Bronchial epithelial cell (primary cell): ENCODE measurements at regions not wholly inside any gene's neighbourhood (a gene's known extent, or its start where the extent isn't known, plus 50 kb on each side); places are given as distances from the start of the nearest gene placed in this dataset.

Experiments
- DNase-seq: peaks from one replicate; pipeline ENCODE4 v3.0.0-alpha.2; 2010; ENCODE audit warnings: low read depth
- FAIRE-seq: peaks from 2 replicates; lab custom pipeline; 2011; peaks lifted over from hg19 to GRCh38; lab: Jason Lieb, UNC
- H3K27me3 ChIP-seq: 2 replicates; pipeline ENCODE4 v1.5.1; 2011; ENCODE audit warnings: low read length; ENCODE audit not compliant: control insufficient read depth, insufficient read depth
- H3K36me3 ChIP-seq: 2 replicates; pipeline ENCODE4 v1.5.1; 2011; ENCODE audit warnings: low read length; ENCODE audit not compliant: control insufficient read depth, insufficient read depth
- H3K4me3 ChIP-seq: 2 replicates; pipeline ENCODE4 v1.5.1; 2011; ENCODE audit warnings: mild to moderate bottlenecking, low read depth, low read length, control low read depth
- CTCF ChIP-seq: IDR thresholded peaks from 2 replicates; pipeline ENCODE4 v1.5.1; 2011; ENCODE audit warnings: mild to moderate bottlenecking, moderate library complexity, low read length, control low read depth, inconsistent platforms; ENCODE audit not compliant: insufficient read depth, severe bottlenecking

GRCh38 chr5:20608567-20608966 is 620.6 kb upstream of the CDH18 start:
- Histone ChIP-seq H3K36me3 (no peaks in the 10 kb centered on the region), H3K4me3 (no peak overlapping the region), H3K27me3 (no peaks in the 10 kb centered on the region)
- DNase-seq: no peak
- FAIRE-seq: no peak
- no peak for TF ChIP-seq CTCF

GRCh38 chr5:20605732-20606525 is 617.9 kb upstream of the CDH18 start:
- Histone ChIP-seq H3K36me3 (no peaks in the 10 kb centered on the region), H3K4me3 (no peak overlapping the region), H3K27me3 (no peaks in the 10 kb centered on the region)
- TF ChIP-seq CTCF: no peak
- FAIRE-seq (no peak), DNase-seq (no peak)

- DNase-seq (no peak), FAIRE-seq (no peak)
- H3K27me3 ChIP-seq: no peaks in the 10 kb centered on the region
- no peaks in the 10 kb centered on the region for H3K36me3 ChIP-seq
- H3K4me3 ChIP-seq: no peak overlapping the region
- no peak for TF ChIP-seq CTCF
Measured at GRCh38 chr5:20604992-20605391, 617.0 kb upstream of the CDH18 start.

- DNase-seq: peak; percentile 8
- FAIRE-seq: no peak
- no peaks in the 10 kb centered on the region for H3K27me3 ChIP-seq
- no peak overlapping the region for H3K4me3 ChIP-seq
- H3K36me3 ChIP-seq: no peaks in the 10 kb centered on the region
- TF ChIP-seq CTCF: no peak
Measured at GRCh38 chr5:20601678-20602100, 613.7 kb upstream of the CDH18 start.

GRCh38 chr5:20590356-20590755 is 602.4 kb upstream of the CDH18 start:
- Histone ChIP-seq H3K4me3 (no peak overlapping the region), H3K27me3 (no peaks in the 10 kb centered on the region), H3K36me3 (no peaks in the 10 kb centered on the region)
- FAIRE-seq (no peak), DNase-seq (no peak)
- TF ChIP-seq CTCF: no peak

GRCh38 chr5:20575571-20575970 is 587.6 kb upstream of the CDH18 start:
- TF ChIP-seq CTCF: no peak
- DNase-seq: no peak
- no peaks in the 10 kb centered on the region for H3K36me3 ChIP-seq
- no peaks in the 10 kb centered on the region for H3K27me3 ChIP-seq
- H3K4me3 ChIP-seq: no peak overlapping the region
- FAIRE-seq: peak; percentile 13
